ENCODE measurements at regions not wholly inside any gene's neighbourhood (a gene's known extent, or its start where the extent isn't known, plus 50 kb on each side); places are given as distances from the start of the nearest gene placed in this dataset.
A peak's percentile ranks its signal among the peaks of the same experiment; 100 is the strongest.

DNA sequence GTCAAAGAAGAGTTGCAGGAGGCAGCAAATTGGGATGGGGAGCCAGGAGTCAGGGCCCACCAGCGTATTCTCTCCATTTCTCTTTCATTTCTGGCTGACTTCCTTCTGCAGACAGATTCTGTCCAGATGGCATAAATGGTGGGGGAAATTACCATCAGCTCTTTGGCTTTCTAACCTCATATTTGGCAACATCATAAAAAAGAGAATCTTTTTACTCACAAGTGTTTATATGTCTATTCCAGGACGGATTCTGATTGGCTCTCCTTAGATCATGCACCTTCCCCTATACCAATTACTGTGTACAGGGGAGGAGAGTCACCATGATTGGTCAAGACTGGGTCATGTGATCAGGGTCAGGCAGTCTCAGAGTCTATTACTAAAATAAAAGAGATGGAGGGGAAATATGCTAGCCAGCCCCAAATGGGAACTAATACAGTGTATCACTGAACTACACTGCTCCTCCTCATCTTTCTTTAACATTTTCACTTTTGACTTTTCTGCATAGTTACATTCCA is 537.1 kb upstream of the EEF2KMT start:
- TF ChIP-seq, protein P1, sequence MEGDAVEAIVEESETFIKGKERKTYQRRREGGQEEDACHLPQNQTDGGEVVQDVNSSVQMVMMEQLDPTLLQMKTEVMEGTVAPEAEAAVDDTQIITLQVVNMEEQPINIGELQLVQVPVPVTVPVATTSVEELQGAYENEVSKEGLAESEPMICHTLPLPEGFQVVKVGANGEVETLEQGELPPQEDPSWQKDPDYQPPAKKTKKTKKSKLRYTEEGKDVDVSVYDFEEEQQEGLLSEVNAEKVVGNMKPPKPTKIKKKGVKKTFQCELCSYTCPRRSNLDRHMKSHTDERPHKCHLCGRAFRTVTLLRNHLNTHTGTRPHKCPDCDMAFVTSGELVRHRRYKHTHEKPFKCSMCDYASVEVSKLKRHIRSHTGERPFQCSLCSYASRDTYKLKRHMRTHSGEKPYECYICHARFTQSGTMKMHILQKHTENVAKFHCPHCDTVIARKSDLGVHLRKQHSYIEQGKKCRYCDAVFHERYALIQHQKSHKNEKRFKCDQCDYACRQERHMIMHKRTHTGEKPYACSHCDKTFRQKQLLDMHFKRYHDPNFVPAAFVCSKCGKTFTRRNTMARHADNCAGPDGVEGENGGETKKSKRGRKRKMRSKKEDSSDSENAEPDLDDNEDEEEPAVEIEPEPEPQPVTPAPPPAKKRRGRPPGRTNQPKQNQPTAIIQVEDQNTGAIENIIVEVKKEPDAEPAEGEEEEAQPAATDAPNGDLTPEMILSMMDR (conservative IDR thresholded peaks at IDR 0.05; ENCODE audit: low read depth, low read length): no peak
- DNase-seq (ENCODE audit: low read depth): no peak
- H3K4me3 ChIP-seq (ENCODE audit: low read length): no peak overlapping the region

DNA sequence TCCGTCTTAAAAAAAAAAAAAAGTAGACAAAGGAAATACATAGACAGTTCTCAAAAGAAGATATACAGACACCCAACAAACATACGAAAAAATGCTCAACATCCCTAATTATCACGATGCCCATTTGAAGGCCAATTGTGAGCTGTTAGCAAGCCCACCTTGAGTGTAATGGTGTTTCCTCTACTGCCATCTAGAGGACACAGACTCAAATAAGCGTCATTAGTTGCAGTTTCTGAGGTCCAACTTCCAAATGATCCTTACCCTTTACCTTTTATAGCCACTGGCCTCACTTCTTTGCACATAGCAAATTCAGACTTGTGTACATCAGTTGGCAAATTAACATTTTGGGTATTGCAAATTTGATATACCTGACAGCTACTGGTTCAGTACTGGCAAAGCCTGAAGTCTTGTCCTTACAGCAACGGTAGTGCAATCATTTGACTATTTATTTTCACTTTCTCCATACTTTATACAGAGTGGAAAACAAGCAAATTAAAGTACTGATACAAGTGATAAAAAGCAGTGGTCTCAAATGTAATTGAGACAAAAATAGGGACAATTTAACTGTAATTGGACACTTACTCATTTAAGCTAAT is 536.3 kb upstream of the EEF2KMT start:
- no peak overlapping the region for H3K4me3 ChIP-seq (ENCODE audit: low read length)
- DNase-seq (ENCODE audit: low read depth): no peak
- TF ChIP-seq, protein P1 (conservative IDR thresholded peaks at IDR 0.05; ENCODE audit: low read depth, low read length): peak; percentile 27

DNA sequence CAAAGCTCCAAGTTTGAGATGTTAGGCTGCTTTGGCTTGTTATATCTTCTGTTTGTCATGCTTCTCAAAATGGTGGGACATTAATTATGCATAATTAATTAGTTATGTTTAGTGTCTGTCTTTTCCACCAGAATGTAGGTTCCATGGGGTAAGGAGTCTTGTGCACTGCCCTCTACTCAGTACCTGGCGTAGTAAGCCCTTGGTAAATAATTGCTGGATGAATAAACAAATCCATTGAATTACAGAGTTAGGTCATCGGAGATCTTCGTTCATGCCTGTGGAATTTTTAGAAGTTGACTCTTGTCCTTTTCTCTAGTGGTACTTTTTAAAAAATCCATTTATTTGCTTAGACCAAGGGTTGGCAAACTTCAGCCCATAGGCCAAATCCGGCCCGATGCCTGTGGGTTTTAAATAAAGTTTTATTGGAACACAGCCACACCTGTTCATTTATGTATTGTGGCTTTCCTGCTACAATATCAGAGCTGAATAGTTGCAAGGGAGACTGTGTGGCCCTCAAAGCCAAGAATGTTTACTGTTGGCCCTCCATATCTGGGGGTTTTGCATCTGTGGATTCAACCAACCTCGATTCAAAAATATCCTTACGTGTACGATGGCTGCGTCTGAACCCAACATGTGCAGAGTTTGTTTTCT is 524.8 kb upstream of the EEF2KMT start:
- no peak overlapping the region for H3K4me3 ChIP-seq (ENCODE audit: low read length)
- no peak for DNase-seq (ENCODE audit: low read depth)
- TF ChIP-seq, protein P1 (conservative IDR thresholded peaks at IDR 0.05; ENCODE audit: low read depth, low read length): no peak

DNA sequence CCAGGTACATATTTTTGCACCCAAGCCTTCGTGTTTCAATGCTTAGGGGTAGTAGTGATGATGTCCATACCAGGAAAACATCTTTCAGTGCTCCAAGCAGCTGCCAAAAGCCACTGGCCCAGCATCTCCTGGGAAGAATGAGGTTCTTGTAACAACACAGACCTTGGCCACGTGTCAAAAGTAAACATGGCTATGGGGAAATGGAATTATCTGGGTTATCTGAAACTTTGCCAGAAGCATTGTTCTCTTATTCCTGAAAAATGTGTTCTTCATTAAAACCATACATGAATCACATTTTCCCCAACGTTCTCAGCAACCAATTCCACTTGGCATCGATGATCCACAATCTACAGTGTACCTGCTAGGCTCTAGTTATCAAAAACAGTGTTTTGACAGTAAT is 524.2 kb upstream of the EEF2KMT start:
- TF ChIP-seq, protein P1 (conservative IDR thresholded peaks at IDR 0.05; ENCODE audit: low read depth, low read length): no peak
- no peak for DNase-seq (ENCODE audit: low read depth)
- H3K4me3 ChIP-seq (ENCODE audit: low read length): no peak overlapping the region

DNA sequence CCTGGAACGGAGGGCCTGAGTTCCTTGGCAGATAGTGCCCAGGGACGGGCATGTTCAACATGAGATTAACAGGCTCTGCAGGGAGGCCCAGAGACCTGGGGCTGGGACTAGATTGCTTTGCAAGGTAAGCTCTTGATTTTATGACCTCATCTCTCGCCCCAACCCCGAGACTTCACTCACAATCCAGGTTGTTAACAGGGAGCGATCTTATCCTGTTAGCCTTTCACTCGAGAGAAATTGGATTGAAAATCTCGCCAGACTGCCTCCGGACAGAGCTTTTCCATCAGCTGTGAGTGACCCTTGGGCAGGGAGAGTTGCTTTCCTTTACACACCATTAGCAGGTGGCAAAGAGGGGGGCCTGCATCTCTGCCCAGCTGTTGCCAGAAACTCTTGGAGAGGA is 521.7 kb upstream of the EEF2KMT start:
- TF ChIP-seq, protein P1 (conservative IDR thresholded peaks at IDR 0.05; ENCODE audit: low read depth, low read length): no peak
- DNase-seq (ENCODE audit: low read depth): no peak
- no peak overlapping the region for H3K4me3 ChIP-seq (ENCODE audit: low read length)

DNA sequence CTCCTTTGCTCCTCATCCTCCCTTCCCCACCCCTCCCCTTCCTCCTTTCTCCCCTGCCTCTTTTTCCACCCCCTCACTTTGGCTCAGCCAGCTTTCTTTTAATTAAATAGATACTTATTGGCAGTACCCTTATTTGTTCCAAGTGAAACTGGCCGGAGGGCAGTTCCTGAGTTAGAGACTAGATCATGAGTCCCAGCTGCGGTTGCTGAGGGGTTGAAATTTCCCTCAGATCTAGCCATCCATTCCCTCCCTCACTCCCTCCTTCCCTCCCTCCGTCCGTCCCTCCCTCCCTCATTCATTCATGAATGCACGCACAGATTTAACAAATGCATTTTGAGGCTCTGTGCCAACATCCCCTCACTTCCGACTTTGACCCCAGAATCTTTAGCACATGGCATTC is 519.2 kb upstream of the EEF2KMT start:
- no peak for DNase-seq (ENCODE audit: low read depth)

More for the DNA sequence above, 519.2 kb upstream of the EEF2KMT start:
- TF ChIP-seq, protein P1 (conservative IDR thresholded peaks at IDR 0.05; ENCODE audit: low read depth, low read length): no peak
- H3K4me3 ChIP-seq (ENCODE audit: low read length): no peak overlapping the region
